HCT116 (cell line): ENCODE measurements at regions not wholly inside any gene's neighbourhood (a gene's known extent, or its start where the extent isn't known, plus 50 kb on each side); places are given as distances from the start of the nearest gene placed in this dataset.

ENCODE experiments used
- ATAC-seq: fragments of 200-7000 bp; cut with Tn5 transposase; 2 replicates; pipeline ENCODE4 v1.9.1; 2020; ENCODE audit warnings: mild to moderate bottlenecking, moderate library complexity
- BruUV-seq: library from RNA; stranded (reverse); fragments of 400-500 nt; replicated peaks from 2 replicates; lab custom pipeline; 2021; lab: Mats Ljungman, UMichigan
- CTCF ChIA-PET: fragments of 300-600 bp; sonication (Branson Sonifier 250); formaldehyde crosslinking; loops from one replicate; lab custom pipeline; 2021; ENCODE audit warnings: antibody characterized with exemption; lab: Charles Lee
- POLR2A ChIA-PET: fragments of 300-600, 350-600 bp; sonication (Branson Sonifier 250); formaldehyde crosslinking; loops from one replicate; lab custom pipeline; 2021; ENCODE audit warnings: antibody characterized with exemption; lab: Charles Lee
- RAD21 ChIA-PET, 2 experiments: fragments of 300-600 bp; sonication (Branson Sonifier 250); formaldehyde crosslinking; loops; one replicate each; lab custom pipeline; 2023; ENCODE audit warnings: low total read pairs in 2 of 2; ENCODE audit not compliant: uncharacterized antibody in 2 of 2, unreplicated experiment in 2 of 2, low non-redundant PET in 1 of 2; lab: Charles Lee
- DNase-seq: peaks from one replicate; pipeline ENCODE4 v3.0.0-alpha.2; 2010; ENCODE audit warnings: low read depth, low spot score
- H2AFZ ChIP-seq: fragments of 200-600 bp; shearing (Covaris generic), sonication (generic); 2 replicates; pipeline ENCODE4 v1.6.1; 2017; ENCODE audit warnings: low read depth, mixed run types, mixed read lengths, antibody characterized with exemption, low read length; ENCODE audit not compliant: poor library complexity, severe bottlenecking
- H3K27ac ChIP-seq: 2 replicates; pipeline ENCODE4 v1.5.1; 2012; ENCODE audit warnings: low read depth, low read length
- H3K27me3 ChIP-seq: fragments of 200-600 bp; sonication (generic); 2 replicates; pipeline ENCODE4 v1.6.1; 2016; ENCODE audit warnings: mixed run types, low read length, mixed read lengths; ENCODE audit not compliant: insufficient read depth
- H3K36me3 ChIP-seq, 2 experiments: fragments of 200-500 bp in 1 of 2; fragments of 200-600 bp in 1 of 2; sonication (Bioruptor generic) in 1 of 2; sonication (generic) in 1 of 2; 2 replicates each; pipeline versions ENCODE4 v1.5.1 to v1.6.1; 2014 to 2016; ENCODE audit warnings: low read length in 2 of 2, inconsistent platforms in 1 of 2, mixed read lengths in 1 of 2, mixed run types in 1 of 2; ENCODE audit not compliant: insufficient read depth in 2 of 2, control insufficient read depth in 1 of 2
- H3K4me1 ChIP-seq, 2 experiments: fragments of 200-600 bp in 1 of 2; sonication (generic) in 1 of 2; 2 replicates each; pipeline versions ENCODE4 v1.5.1 to v1.6.1; 2012 to 2017; ENCODE audit warnings: low read length in 2 of 2, inconsistent platforms in 1 of 2, mild to moderate bottlenecking in 1 of 2, mixed read lengths in 1 of 2, mixed run types in 1 of 2, moderate library complexity in 1 of 2; ENCODE audit not compliant: insufficient read depth in 2 of 2, control insufficient read depth in 1 of 2
- H3K4me2 ChIP-seq: fragments of 200-600 bp; sonication (generic); 2 replicates; pipeline ENCODE4 v1.6.1; 2017; ENCODE audit warnings: mixed run types, low read length, mixed read lengths
- H3K4me3 ChIP-seq, 2 experiments: fragments of 200-600 bp in 1 of 2; sonication (generic) in 1 of 2; replicated peaks in 1 of 2; 2 replicates each; pipeline ENCODE4 v1.5.1; 2011 to 2016; ENCODE audit warnings: low read length in 2 of 2, control low read depth in 1 of 2, low read depth in 1 of 2, mild to moderate bottlenecking in 1 of 2, mixed read lengths in 1 of 2, mixed run types in 1 of 2
- H3K79me2 ChIP-seq: fragments of 200-600 bp; sonication (generic); 2 replicates; pipeline ENCODE4 v1.6.1; 2017; ENCODE audit warnings: mild to moderate bottlenecking, mixed run types, low read length, moderate library complexity, mixed read lengths; ENCODE audit not compliant: insufficient read depth
- H3K9ac ChIP-seq: fragments of 200-600 bp; sonication (generic); 2 replicates; pipeline ENCODE4 v1.6.1; 2016; ENCODE audit warnings: low read length, mixed read lengths
- H3K9me2 ChIP-seq: fragments of 200-600 bp; sonication (generic), shearing (Covaris generic); 2 replicates; pipeline ENCODE4 v1.6.1; 2017; ENCODE audit warnings: mixed run types, mild to moderate bottlenecking, moderate library complexity; ENCODE audit not compliant: insufficient read depth
- H3K9me3 ChIP-seq, 2 experiments: fragments of 200-500 bp in 1 of 2; fragments of 200-600 bp in 1 of 2; sonication (Bioruptor generic) in 1 of 2; sonication (generic) in 1 of 2; 2 replicates each; pipeline ENCODE4 v1.6.1; 2014 to 2017; ENCODE audit warnings: low read length in 2 of 2, mixed read lengths in 2 of 2, inconsistent platforms in 1 of 2, low read depth in 1 of 2, mild to moderate bottlenecking in 1 of 2, mixed run types in 1 of 2, moderate library complexity in 1 of 2; ENCODE audit not compliant: control insufficient read depth in 1 of 2, insufficient read depth in 1 of 2
- H4K20me1 ChIP-seq: fragments of 200-600 bp; sonication (generic), shearing (Covaris generic); 2 replicates; pipeline ENCODE4 v1.6.1; 2017; ENCODE audit warnings: mixed run types, mild to moderate bottlenecking, moderate library complexity; ENCODE audit not compliant: insufficient read depth
- CBX3 ChIP-seq: IDR thresholded peaks from 2 replicates; pipeline ENCODE4 v1.6.1; 2012; ENCODE audit warnings: low read depth
- CEBPB ChIP-seq: IDR thresholded peaks from 2 replicates; pipeline ENCODE4 v1.6.1; 2012; ENCODE audit warnings: low read depth
- EGR1 ChIP-seq: IDR thresholded peaks from 2 replicates; pipeline ENCODE4 v1.6.1; 2012; ENCODE audit warnings: low read depth
- ELF1 ChIP-seq: IDR thresholded peaks from 2 replicates; pipeline ENCODE4 v1.6.1; 2012; ENCODE audit warnings: low read depth, borderline replicate concordance
- EZH2 ChIP-seq: fragments of 200-600 bp; sonication (generic); IDR thresholded peaks from 2 replicates; pipeline ENCODE4 v1.6.1; 2017; ENCODE audit warnings: antibody characterized with exemption, mixed run types
- EZH2phosphoT487 ChIP-seq: fragments of 200-600 bp; IDR thresholded peaks from 2 replicates; pipeline ENCODE4 v1.6.1; 2018; ENCODE audit warnings: antibody characterized with exemption, borderline replicate concordance
- FOSL1 ChIP-seq: IDR thresholded peaks from 2 replicates; pipeline ENCODE4 v1.6.1; 2012; ENCODE audit warnings: low read depth
- JUND ChIP-seq: IDR thresholded peaks from 2 replicates; pipeline ENCODE4 v1.6.1; 2012
- RAD21 ChIP-seq: IDR thresholded peaks from 2 replicates; pipeline ENCODE4 v1.6.1; 2012; ENCODE audit warnings: low read depth, mild to moderate bottlenecking
- SIN3A ChIP-seq: IDR thresholded peaks from 2 replicates; pipeline ENCODE4 v1.6.1; 2012; ENCODE audit warnings: low read depth
- SP1 ChIP-seq: IDR thresholded peaks from 2 replicates; pipeline ENCODE4 v1.6.1; 2012; ENCODE audit warnings: low read depth
- SRF ChIP-seq: IDR thresholded peaks from 2 replicates; pipeline ENCODE4 v1.6.1; 2012; ENCODE audit warnings: low read depth
- TCF7L2 ChIP-seq: IDR thresholded peaks from 2 replicates; pipeline ENCODE4 v1.7.0; 2011; ENCODE audit warnings: borderline replicate concordance, inconsistent platforms; ENCODE audit not compliant: insufficient read depth, insufficient read length; ENCODE audit errors: extremely low read depth
- YY1 ChIP-seq: IDR thresholded peaks from 2 replicates; pipeline ENCODE4 v1.6.1; 2011; ENCODE audit warnings: low read length, low read depth, moderate library complexity, mild to moderate bottlenecking; ENCODE audit not compliant: insufficient replicate concordance; ENCODE audit errors: extremely low read depth
- intact Hi-C: fragments of 100-400 bp; cut with micrococcal nuclease; formaldehyde crosslinking; loops from 2 replicates; pipeline ENCODE4 v1.10.0; 2022
- TF ChIP-seq, protein P1 (sequence below): IDR thresholded peaks from 2 replicates; pipeline ENCODE4 v1.6.1; 2012
- TF ChIP-seq, protein P2 (sequence below): IDR thresholded peaks from 2 replicates; pipeline ENCODE4 v1.6.1; 2012
- TF ChIP-seq, protein P3 (sequence below): IDR thresholded peaks from 2 replicates; pipeline ENCODE4 v1.6.1; 2011; ENCODE audit warnings: mild to moderate bottlenecking, low read length, moderate library complexity; ENCODE audit not compliant: insufficient replicate concordance; ENCODE audit errors: extremely low read depth

DNA sequence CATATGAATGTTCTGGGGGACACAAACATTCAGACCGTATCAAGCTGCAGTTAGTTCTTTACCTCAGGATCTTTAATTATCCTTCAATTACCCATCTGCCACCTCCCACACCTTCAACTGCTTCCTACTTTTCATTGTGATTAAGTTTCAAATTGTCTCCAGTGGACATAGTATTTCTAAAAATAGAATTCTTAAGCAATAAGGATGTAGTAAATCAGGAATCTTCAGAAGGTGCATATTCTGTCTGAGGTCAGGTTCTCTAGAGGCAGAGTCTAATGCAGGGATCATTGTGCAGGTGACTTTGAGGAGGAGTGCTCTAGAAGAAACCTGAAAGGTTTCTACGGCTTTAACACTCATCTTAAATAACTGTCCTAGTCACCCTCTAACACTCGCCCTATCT is 102.6 kb upstream of the PPP2R5A start:
- TF ChIP-seq SP1 (no peak), TCF7L2 (no peak), EZH2 (no peak), SRF (no peak), ELF1 (no peak), EGR1 (no peak), SIN3A (no peak)
- intact Hi-C loops, result no loop called here
- no peak overlapping the region for H3K27ac ChIP-seq
- H3K36me3 ChIP-seq, result no peaks in the 10 kb centered on the region
- no peaks in the 10 kb centered on the region for H3K79me2 ChIP-seq
- no peak overlapping the region for H3K4me2 ChIP-seq
- no peak overlapping the region for H3K4me3 ChIP-seq
- H3K27me3 ChIP-seq, result no peaks in the 10 kb centered on the region
- H2AFZ ChIP-seq, result no peak overlapping the region
- ChIA-PET CTCF (no interaction called here), POLR2A (no interaction called here), RAD21 (no interaction called here)
- DNase-seq, result no peak
- BruUV-seq, result no TSS peak
- no peak overlapping the region for H3K9ac ChIP-seq
- no peak for ATAC-seq
- no peaks in the 10 kb centered on the region for H3K9me3 ChIP-seq
- no peaks in the 10 kb centered on the region for H3K9me2 ChIP-seq
- peaks cover 0 to 12% of the 10 kb centered on the region in 2 experiments; a peak in 2 of 4 replicates for H3K4me1 ChIP-seq
- no peaks in the 10 kb centered on the region for H4K20me1 ChIP-seq

DNA sequence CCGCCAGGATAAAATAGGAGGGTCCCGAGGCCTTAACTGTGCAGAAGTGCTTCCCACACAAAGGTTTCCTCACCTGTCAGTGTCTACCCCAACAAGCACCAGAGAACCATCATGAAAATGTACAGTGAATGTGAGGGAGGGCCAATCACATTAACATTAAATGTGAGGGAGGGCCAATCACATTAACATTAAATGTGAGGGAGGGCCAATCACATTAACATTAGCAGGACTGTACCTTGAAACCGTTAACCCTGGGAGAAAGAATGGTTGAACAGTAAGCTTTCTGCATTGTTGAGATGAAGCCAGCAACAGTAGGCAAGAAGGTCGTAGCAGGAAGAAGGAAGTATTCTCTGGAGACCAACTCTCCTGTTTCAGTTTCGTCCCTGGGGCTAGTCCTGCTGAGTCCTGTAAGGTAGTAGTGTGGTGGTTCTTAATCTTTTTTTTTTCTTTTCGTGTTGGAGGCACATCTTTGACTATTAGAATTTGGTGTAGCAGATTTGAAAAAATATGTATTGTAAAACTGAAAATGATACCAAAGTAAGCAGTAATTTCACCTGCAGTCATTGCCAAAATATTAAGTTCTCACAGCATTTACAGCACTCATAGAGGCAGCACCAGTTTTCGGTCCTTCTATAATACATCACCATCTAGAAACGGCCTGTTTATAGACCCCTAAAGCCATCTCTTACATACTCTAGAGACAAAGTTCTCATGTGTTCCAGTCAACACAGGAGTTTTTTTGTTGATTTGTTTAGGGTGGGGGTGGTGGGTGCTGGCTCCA is 98.6 kb upstream of the PPP2R5A start:
- Histone ChIP-seq H3K9ac (no peak overlapping the region), H3K36me3 (no peaks in the 10 kb centered on the region), H3K79me2 (no peaks in the 10 kb centered on the region), H4K20me1 (no peaks in the 10 kb centered on the region), H3K27ac (no peak overlapping the region), H3K4me1 (no peaks in the 10 kb centered on the region), H3K4me3 (no peak overlapping the region), H3K9me3 (no peaks in the 10 kb centered on the region), H2AFZ (no peak overlapping the region), H3K4me2 (no peak overlapping the region), H3K9me2 (no peaks in the 10 kb centered on the region), H3K27me3 (no peaks in the 10 kb centered on the region)
- BruUV-seq, result no TSS peak
- ChIA-PET POLR2A (no interaction called here), RAD21 (no interaction called here), CTCF (no interaction called here)
- DNase-seq, result no peak
- no peak for ATAC-seq
- intact Hi-C loops, result no loop called here
- no peak for TF ChIP-seq TCF7L2
- TF ChIP-seq, protein P1, sequence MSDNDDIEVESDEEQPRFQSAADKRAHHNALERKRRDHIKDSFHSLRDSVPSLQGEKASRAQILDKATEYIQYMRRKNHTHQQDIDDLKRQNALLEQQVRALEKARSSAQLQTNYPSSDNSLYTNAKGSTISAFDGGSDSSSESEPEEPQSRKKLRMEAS, result no peak
- TF ChIP-seq CBX3, result no peak
- TF ChIP-seq FOSL1, result no peak
- TF ChIP-seq, protein P2, sequence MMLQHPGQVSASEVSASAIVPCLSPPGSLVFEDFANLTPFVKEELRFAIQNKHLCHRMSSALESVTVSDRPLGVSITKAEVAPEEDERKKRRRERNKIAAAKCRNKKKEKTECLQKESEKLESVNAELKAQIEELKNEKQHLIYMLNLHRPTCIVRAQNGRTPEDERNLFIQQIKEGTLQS, result no peak
- TF ChIP-seq YY1, result no peak
- no peak for TF ChIP-seq ELF1
- no peak for TF ChIP-seq EGR1
- TF ChIP-seq RAD21, result no peak
- TF ChIP-seq CEBPB, result no peak
- no peak for TF ChIP-seq EZH2
- TF ChIP-seq SP1, result no peak
- TF ChIP-seq JUND, result no peak
- no peak for TF ChIP-seq EZH2phosphoT487
- TF ChIP-seq, protein P3, sequence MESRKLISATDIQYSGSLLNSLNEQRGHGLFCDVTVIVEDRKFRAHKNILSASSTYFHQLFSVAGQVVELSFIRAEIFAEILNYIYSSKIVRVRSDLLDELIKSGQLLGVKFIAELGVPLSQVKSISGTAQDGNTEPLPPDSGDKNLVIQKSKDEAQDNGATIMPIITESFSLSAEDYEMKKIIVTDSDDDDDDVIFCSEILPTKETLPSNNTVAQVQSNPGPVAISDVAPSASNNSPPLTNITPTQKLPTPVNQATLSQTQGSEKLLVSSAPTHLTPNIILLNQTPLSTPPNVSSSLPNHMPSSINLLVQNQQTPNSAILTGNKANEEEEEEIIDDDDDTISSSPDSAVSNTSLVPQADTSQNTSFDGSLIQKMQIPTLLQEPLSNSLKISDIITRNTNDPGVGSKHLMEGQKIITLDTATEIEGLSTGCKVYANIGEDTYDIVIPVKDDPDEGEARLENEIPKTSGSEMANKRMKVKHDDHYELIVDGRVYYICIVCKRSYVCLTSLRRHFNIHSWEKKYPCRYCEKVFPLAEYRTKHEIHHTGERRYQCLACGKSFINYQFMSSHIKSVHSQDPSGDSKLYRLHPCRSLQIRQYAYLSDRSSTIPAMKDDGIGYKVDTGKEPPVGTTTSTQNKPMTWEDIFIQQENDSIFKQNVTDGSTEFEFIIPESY, result no peak
